ENCODE measurements at regions not wholly inside any gene's neighbourhood (a gene's known extent, or its start where the extent isn't known, plus 50 kb on each side); places are given as distances from the start of the nearest gene placed in this dataset.
A peak's percentile ranks its signal among the peaks of the same experiment; 100 is the strongest.

DNA sequence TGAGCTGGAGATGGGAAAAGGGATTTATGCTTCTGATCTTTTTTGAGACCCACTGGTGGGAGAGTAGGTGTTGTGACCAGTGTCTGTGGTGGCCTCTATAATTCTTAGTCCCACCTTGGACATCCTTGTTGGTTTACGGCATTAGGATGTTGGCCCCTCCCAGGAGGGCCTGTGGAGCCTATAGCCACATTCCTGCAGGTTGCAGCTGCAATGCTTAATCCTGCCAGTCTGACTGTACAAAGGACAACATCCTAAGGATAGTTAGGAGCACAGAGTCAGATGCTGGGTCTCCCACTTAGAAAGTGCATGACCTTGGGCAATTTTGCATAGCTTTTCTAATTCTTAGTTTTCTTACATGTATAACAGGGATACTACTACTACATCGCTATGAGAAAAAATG, 150.9 kb upstream of the SLC38A2 start:
- TF ChIP-seq, protein P1, sequence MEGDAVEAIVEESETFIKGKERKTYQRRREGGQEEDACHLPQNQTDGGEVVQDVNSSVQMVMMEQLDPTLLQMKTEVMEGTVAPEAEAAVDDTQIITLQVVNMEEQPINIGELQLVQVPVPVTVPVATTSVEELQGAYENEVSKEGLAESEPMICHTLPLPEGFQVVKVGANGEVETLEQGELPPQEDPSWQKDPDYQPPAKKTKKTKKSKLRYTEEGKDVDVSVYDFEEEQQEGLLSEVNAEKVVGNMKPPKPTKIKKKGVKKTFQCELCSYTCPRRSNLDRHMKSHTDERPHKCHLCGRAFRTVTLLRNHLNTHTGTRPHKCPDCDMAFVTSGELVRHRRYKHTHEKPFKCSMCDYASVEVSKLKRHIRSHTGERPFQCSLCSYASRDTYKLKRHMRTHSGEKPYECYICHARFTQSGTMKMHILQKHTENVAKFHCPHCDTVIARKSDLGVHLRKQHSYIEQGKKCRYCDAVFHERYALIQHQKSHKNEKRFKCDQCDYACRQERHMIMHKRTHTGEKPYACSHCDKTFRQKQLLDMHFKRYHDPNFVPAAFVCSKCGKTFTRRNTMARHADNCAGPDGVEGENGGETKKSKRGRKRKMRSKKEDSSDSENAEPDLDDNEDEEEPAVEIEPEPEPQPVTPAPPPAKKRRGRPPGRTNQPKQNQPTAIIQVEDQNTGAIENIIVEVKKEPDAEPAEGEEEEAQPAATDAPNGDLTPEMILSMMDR (IDR thresholded peaks at IDR 0.05; ENCODE audit: low read depth, low read length, missing control alignments): no peak
- H3K4me3 ChIP-seq (replicated peaks; ENCODE audit: low read depth, low read length): 0 out of 2 replicates have a peak overlapping the region, but pooled peaks have one; percentile 7
- no peak for DNase-seq (ENCODE audit: extremely low read depth, low read depth)

DNA sequence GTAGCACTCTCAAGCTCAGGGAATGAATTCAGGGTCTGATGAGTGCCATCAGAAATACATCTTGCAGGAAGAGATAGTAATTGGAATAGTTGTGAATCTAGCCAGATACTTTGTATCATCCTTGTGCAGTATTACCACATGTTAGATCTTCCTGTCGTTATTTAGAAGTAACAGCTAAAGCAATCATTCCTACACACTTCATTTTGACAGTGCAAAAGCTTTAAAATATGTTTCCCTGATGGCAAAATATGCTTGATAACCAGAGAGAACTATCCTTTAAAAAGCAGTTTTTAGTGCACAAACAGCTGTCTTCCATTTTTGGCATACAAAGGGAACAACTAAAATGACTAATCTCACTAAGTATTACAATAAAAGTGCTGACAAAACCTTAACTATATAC, 149.5 kb upstream of the SLC38A2 start:
- TF ChIP-seq, protein P1 (IDR thresholded peaks at IDR 0.05; ENCODE audit: low read depth, low read length, missing control alignments): no peak
- DNase-seq (ENCODE audit: extremely low read depth, low read depth): no peak
- H3K4me3 ChIP-seq (replicated peaks; ENCODE audit: low read depth, low read length): no peak overlapping the region

GRCh38 chr12:46521145-46521544, 148.6 kb upstream of the SLC38A2 start:
- no peak overlapping the region for H3K4me3 ChIP-seq (replicated peaks; ENCODE audit: low read depth, low read length)
- no peak for DNase-seq (ENCODE audit: extremely low read depth, low read depth)
- TF ChIP-seq, protein P1 (IDR thresholded peaks at IDR 0.05; ENCODE audit: low read depth, low read length, missing control alignments): no peak

DNA sequence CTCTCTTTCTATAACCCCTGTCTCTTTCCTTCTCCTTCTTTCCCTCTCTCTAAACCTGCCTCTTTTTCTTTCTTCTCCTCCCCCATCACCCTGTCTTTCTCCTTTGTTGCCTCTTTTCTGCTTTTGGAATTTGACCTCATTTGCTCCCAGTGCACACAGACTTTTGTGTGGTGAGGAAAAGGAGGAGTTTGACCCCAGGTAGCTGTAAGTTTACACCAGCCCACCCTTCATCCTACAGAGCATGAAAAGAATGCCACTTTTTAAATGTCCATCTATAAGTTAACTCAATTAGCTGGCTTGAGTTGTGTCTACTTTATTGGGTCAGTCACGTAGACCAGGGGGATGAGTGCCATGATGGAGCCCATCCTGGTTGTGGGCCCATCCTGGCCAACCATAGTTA, 146.8 kb upstream of the SLC38A2 start:
- H3K4me3 ChIP-seq (replicated peaks; ENCODE audit: low read depth, low read length): no peak overlapping the region
- TF ChIP-seq, protein P1 (IDR thresholded peaks at IDR 0.05; ENCODE audit: low read depth, low read length, missing control alignments): no peak
- DNase-seq (ENCODE audit: extremely low read depth, low read depth): no peak

DNA sequence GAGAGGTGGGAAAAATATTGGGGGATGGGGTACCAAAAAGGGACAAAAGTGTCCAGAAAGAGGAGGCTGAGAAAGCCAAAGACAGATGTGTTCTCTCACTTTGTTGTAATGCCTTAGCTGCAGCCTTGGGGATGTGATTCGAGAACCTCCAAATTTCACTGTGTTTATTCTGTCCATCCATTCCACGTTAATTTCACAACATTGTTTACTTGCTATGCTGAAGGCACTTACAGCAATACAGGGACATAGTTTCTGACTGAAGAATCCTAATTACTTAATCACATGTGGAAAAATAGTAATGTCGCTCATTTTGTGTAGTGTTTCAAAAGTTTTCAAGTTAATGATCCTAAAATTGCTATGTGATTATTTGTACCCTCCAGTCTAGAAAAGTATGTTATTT, 146.2 kb upstream of the SLC38A2 start:
- TF ChIP-seq, protein P1 (IDR thresholded peaks at IDR 0.05; ENCODE audit: low read depth, low read length, missing control alignments): no peak
- H3K4me3 ChIP-seq (replicated peaks; ENCODE audit: low read depth, low read length): no peak overlapping the region
- DNase-seq (ENCODE audit: extremely low read depth, low read depth): no peak

DNA sequence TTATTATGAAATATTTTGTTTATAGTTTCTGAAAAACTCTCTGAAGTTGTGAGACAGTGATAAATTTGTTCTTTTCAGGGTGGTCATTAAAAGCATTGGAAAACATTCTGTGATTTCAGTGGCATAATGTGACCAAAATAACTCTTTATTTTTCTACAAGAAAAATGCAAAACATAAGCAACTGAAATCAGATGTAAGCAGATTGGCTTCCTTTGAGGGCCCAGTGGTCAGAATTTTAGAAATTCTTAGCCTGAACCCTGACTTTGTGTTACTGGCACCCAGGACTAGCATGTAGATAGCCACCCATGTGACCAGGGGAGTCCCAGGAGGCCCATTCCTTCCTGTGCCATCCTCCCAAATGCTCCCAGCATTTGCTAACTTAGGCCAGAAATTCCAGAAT, 145.6 kb upstream of the SLC38A2 start:
- DNase-seq (ENCODE audit: extremely low read depth, low read depth): no peak
- H3K4me3 ChIP-seq (replicated peaks; ENCODE audit: low read depth, low read length): no peak overlapping the region

GRCh38 chr12:46517579-46517962, 145.0 kb upstream of the SLC38A2 start:
- TF ChIP-seq, protein P1 (IDR thresholded peaks at IDR 0.05; ENCODE audit: low read depth, low read length, missing control alignments): no peak
- DNase-seq (ENCODE audit: extremely low read depth, low read depth): no peak
- H3K4me3 ChIP-seq (replicated peaks; ENCODE audit: low read depth, low read length): no peak overlapping the region

More for the DNA sequence above, 145.6 kb upstream of the SLC38A2 start:
- TF ChIP-seq, protein P1 (IDR thresholded peaks at IDR 0.05; ENCODE audit: low read depth, low read length, missing control alignments): no peak

All from HFF-Myc (cell line).